Breast epithelium (tissue), 4 donors: ENCODE measurements at regions not wholly inside any gene's neighbourhood (a gene's known extent, or its start where the extent isn't known, plus 50 kb on each side); places are given as distances from the start of the nearest gene placed in this dataset.

Source experiments
- DNase-seq, 2 donors: peaks; one replicate each; pipeline ENCODE4 v3.0.0-alpha.2; 2019; ENCODE audit warnings: low spot score in 2 of 2
- H3K27ac ChIP-seq, 2 donors: fragments of 200-600 bp; sonication (generic) in 1 of 2; one replicate each; pipeline ENCODE4 v1.5.1; 2016 to 2019; ENCODE audit warnings: mild to moderate bottlenecking in 1 of 2
- H3K27me3 ChIP-seq, 2 donors: fragments of 200-600 bp; sonication (generic) in 1 of 2; one replicate each; pipeline versions ENCODE4 v1.5.1 to v1.6.0; 2017 to 2019; ENCODE audit warnings: control low read depth in 1 of 2, mild to moderate bottlenecking in 1 of 2
- H3K36me3 ChIP-seq: fragments of 200-600 bp; one replicate; pipeline ENCODE4 v1.5.1; 2019
- H3K4me1 ChIP-seq, 2 donors: fragments of 200-600 bp; sonication (generic); one replicate each; pipeline ENCODE4 v1.5.1; 2016 to 2019; ENCODE audit warnings: control low read depth in 1 of 2
- H3K4me3 ChIP-seq, 3 donors: fragments of 200-600 bp; sonication (generic); 1 replicate in 2 of 3; 2 replicates in 1 of 3; pipeline ENCODE4 v1.5.1; 2016 to 2019; ENCODE audit warnings: mild to moderate bottlenecking in 3 of 3, moderate library complexity in 2 of 3
- H3K9me3 ChIP-seq, 2 donors: fragments of 200-600 bp; sonication (generic) in 1 of 2; one replicate each; pipeline ENCODE4 v1.5.1; 2016 to 2019; ENCODE audit warnings: control low read depth in 1 of 2
- POLR2A ChIP-seq: fragments of 450-650 bp; IDR thresholded peaks from one replicate; pipeline ENCODE4 v1.6.1; 2016; ENCODE audit warnings: antibody characterized with exemption, mild to moderate bottlenecking, moderate library complexity
- POLR2AphosphoS5 ChIP-seq, 3 donors: sonication (generic); formaldehyde crosslinking; IDR thresholded peaks; one replicate each; pipeline ENCODE4 v1.6.1; 2017; ENCODE audit warnings: antibody characterized with exemption in 3 of 3
- intact Hi-C: fragments of 100-400 bp; cut with DNase I; formaldehyde crosslinking; loops from one replicate; pipeline ENCODE4 v1.15.1; 2023; ENCODE audit warnings: low total_unique reads
- TF ChIP-seq, protein P1 (sequence below), 3 donors: fragments of 450-650 bp; IDR thresholded peaks; one replicate each; pipeline ENCODE4 v1.5.1; 2016 to 2017; ENCODE audit warnings: antibody characterized with exemption in 3 of 3, mild to moderate bottlenecking in 3 of 3, moderate library complexity in 3 of 3

- Histone ChIP-seq H3K4me3 (no peak overlapping the region), H3K27me3 (no peaks in the 10 kb centered on the region), H3K9me3 (no peaks in the 10 kb centered on the region), H3K27ac (no peak overlapping the region), H3K36me3 (no peaks in the 10 kb centered on the region), H3K4me1 (no peaks in the 10 kb centered on the region)
- DNase-seq: no peak
- intact Hi-C loops: no loop called here
- no peak for TF ChIP-seq POLR2A
- TF ChIP-seq, protein P1, sequence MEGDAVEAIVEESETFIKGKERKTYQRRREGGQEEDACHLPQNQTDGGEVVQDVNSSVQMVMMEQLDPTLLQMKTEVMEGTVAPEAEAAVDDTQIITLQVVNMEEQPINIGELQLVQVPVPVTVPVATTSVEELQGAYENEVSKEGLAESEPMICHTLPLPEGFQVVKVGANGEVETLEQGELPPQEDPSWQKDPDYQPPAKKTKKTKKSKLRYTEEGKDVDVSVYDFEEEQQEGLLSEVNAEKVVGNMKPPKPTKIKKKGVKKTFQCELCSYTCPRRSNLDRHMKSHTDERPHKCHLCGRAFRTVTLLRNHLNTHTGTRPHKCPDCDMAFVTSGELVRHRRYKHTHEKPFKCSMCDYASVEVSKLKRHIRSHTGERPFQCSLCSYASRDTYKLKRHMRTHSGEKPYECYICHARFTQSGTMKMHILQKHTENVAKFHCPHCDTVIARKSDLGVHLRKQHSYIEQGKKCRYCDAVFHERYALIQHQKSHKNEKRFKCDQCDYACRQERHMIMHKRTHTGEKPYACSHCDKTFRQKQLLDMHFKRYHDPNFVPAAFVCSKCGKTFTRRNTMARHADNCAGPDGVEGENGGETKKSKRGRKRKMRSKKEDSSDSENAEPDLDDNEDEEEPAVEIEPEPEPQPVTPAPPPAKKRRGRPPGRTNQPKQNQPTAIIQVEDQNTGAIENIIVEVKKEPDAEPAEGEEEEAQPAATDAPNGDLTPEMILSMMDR (IDR thresholded peaks at IDR 0.05): no peak
- TF ChIP-seq POLR2AphosphoS5 (IDR thresholded peaks at IDR 0.05): no peak
Observed at GRCh38 chr7:81632418-81632817, 137.4 kb downstream of the HGF start.

DNA sequence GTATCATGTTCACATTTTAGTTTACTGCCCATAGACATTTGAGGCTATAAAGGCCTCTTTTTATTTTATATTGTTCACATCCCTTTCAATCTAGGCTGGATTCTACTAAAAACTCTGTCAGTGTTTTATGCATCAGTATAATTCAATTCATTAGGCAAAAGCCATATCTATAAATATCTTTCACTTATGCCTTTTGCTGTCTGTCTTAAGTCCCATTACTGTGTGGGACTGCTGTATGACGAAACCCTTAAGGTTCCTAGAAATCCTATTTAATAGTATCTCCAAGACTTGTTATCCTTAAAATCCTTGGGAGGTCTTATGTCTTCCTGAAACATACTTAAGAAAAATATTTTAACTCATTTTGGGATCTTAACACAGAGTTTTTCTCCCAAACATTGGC, 139.2 kb downstream of the HGF start:
- intact Hi-C loops: no loop called here
- no peak for DNase-seq

GRCh38 chr7:81629702-81630101, 140.1 kb downstream of the HGF start:
- Histone ChIP-seq H3K36me3 (no peaks in the 10 kb centered on the region), H3K4me1 (no peaks in the 10 kb centered on the region), H3K9me3 (no peaks in the 10 kb centered on the region), H3K27ac (no peak overlapping the region), H3K27me3 (no peaks in the 10 kb centered on the region), H3K4me3 (no peak overlapping the region)
- intact Hi-C loops: loop anchor here (5.0 kb wide), 1 partner anchor 1083 kb away; no protein-coding TSS in a partner anchor
- DNase-seq: no peak
- TF ChIP-seq POLR2A: no peak
- no peak for TF ChIP-seq POLR2AphosphoS5 (IDR thresholded peaks at IDR 0.05)
- TF ChIP-seq, protein P1 (IDR thresholded peaks at IDR 0.05): no peak

More for the DNA sequence above, 139.2 kb downstream of the HGF start:
- no peaks in the 10 kb centered on the region for H3K36me3 ChIP-seq
- TF ChIP-seq POLR2AphosphoS5 (IDR thresholded peaks at IDR 0.05) (no peak), POLR2A (no peak)
- TF ChIP-seq, protein P1 (IDR thresholded peaks at IDR 0.05): no peak
- no peak overlapping the region for H3K4me3 ChIP-seq
- no peaks in the 10 kb centered on the region for H3K9me3 ChIP-seq
- no peaks in the 10 kb centered on the region for H3K27me3 ChIP-seq
- no peaks in the 10 kb centered on the region for H3K4me1 ChIP-seq
- no peak overlapping the region for H3K27ac ChIP-seq

GRCh38 chr7:81628951-81629350, 140.9 kb downstream of the HGF start:
- Histone ChIP-seq H3K4me3 (no peak overlapping the region), H3K27ac (no peak overlapping the region), H3K9me3 (no peaks in the 10 kb centered on the region), H3K36me3 (no peaks in the 10 kb centered on the region), H3K4me1 (no peaks in the 10 kb centered on the region), H3K27me3 (no peaks in the 10 kb centered on the region)
- DNase-seq: no peak
- TF ChIP-seq POLR2A (no peak), POLR2AphosphoS5 (IDR thresholded peaks at IDR 0.05) (no peak)
- TF ChIP-seq, protein P1 (IDR thresholded peaks at IDR 0.05): no peak
- intact Hi-C loops: loop anchor here (5.0 kb wide), 1 partner anchor 1083 kb away; no protein-coding TSS in a partner anchor

- H3K36me3 ChIP-seq: no peaks in the 10 kb centered on the region
- H3K9me3 ChIP-seq: no peaks in the 10 kb centered on the region
- TF ChIP-seq, protein P1 (IDR thresholded peaks at IDR 0.05): no peak
- no peak for TF ChIP-seq POLR2AphosphoS5 (IDR thresholded peaks at IDR 0.05)
- TF ChIP-seq POLR2A: no peak
- H3K4me1 ChIP-seq: no peaks in the 10 kb centered on the region
- DNase-seq: no peak
- H3K27me3 ChIP-seq: no peaks in the 10 kb centered on the region
- no peak overlapping the region for H3K4me3 ChIP-seq
- no peak overlapping the region for H3K27ac ChIP-seq
- intact Hi-C loops: loop anchor here (5.0 kb wide), 1 partner anchor 1085 kb away; no protein-coding TSS in a partner anchor
Observed at GRCh38 chr7:81627536-81628287, 142.1 kb downstream of the HGF start.
